ENCODE measurements at regions not wholly inside any gene's neighbourhood (a gene's known extent, or its start where the extent isn't known, plus 50 kb on each side); places are given as distances from the start of the nearest gene placed in this dataset.

DNA sequence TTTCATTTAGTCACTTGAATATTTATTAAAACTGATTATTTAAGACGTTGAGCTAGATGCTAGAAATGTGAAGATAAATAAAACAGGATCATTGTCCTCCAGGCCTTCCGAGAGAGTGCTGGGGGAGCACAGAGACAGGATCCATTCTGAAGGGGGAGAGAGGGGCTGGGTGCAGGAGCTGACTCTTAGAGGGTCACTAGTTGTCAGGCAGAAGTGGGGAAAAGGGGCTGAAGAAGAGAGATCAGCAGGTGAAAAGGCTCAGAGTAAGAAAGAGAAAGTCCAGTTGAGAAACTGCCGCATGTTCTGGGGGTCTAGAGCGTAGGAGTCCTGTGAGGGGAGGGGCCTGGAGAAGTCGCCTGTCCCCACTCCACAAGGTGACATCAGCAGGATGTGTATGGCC is 206.2 kb upstream of the SNX19 start:
- TF ChIP-seq ZNF565 (CRISPR knock-in tag; conservative IDR thresholded peaks at IDR 0.05; ENCODE audit: low read depth), result no peak
- no peak for TF ChIP-seq ZFP3 (CRISPR knock-in tag; IDR thresholded peaks at IDR 0.05)
- no peak for TF ChIP-seq BACH2 (CRISPR knock-in tag; IDR thresholded peaks at IDR 0.05; ENCODE audit: borderline replicate concordance)
- no peak for TF ChIP-seq CSDC2 (CRISPR knock-in tag; IDR thresholded peaks at IDR 0.05)
- TF ChIP-seq ZFP30 (CRISPR knock-in tag; IDR thresholded peaks at IDR 0.05), result no peak
- no peak for TF ChIP-seq TCF4 (CRISPR knock-in tag; IDR thresholded peaks at IDR 0.05; ENCODE audit: borderline replicate concordance)
- no peak for TF ChIP-seq ARNTL (CRISPR knock-in tag; IDR thresholded peaks at IDR 0.05; ENCODE audit: borderline replicate concordance, low read depth)
- no peak for TF ChIP-seq RARB (CRISPR knock-in tag; IDR thresholded peaks at IDR 0.05)
- TF ChIP-seq PPARA (CRISPR knock-in tag; IDR thresholded peaks at IDR 0.05; ENCODE audit: borderline replicate concordance), result no peak
- TF ChIP-seq SNAI2 (CRISPR knock-in tag; IDR thresholded peaks at IDR 0.05), result no peak
- TF ChIP-seq ZC3H10 (CRISPR knock-in tag; IDR thresholded peaks at IDR 0.05), result no peak
- TF ChIP-seq ZNF8 (CRISPR knock-in tag; IDR thresholded peaks at IDR 0.05), result no peak
- TF ChIP-seq, protein P1, sequence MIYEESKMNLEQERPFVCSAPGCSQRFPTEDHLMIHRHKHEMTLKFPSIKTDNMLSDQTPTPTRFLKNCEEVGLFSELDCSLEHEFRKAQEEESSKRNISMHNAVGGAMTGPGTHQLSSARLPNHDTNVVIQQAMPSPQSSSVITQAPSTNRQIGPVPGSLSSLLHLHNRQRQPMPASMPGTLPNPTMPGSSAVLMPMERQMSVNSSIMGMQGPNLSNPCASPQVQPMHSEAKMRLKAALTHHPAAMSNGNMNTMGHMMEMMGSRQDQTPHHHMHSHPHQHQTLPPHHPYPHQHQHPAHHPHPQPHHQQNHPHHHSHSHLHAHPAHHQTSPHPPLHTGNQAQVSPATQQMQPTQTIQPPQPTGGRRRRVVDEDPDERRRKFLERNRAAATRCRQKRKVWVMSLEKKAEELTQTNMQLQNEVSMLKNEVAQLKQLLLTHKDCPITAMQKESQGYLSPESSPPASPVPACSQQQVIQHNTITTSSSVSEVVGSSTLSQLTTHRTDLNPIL (CRISPR knock-in tag; IDR thresholded peaks at IDR 0.05; ENCODE audit: low read depth), result no peak
- TF ChIP-seq TOX (CRISPR knock-in tag; IDR thresholded peaks at IDR 0.05; ENCODE audit: borderline replicate concordance), result no peak

Measured in SK-N-SH treated with all-trans-retinoic acid at 6 μM for 48 hours (cell line).